Right kidney (tissue), 1 donor: ENCODE measurements at regions not wholly inside any gene's neighbourhood (a gene's known extent, or its start where the extent isn't known, plus 50 kb on each side); places are given as distances from the start of the nearest gene placed in this dataset.
"Not testable (repeated sequence)": the region's sequence is repeated elsewhere in the genome, so short reads cannot be mapped to it uniquely, and the experiment has no call there.

ENCODE experiments used
- DNase-seq: peaks from one replicate; pipeline ENCODE4 v3.0.0-alpha.2; 2016

- DNase-seq, result no peak
These were observed 51.3 kb upstream of the LARGE1 start for GRCh38 chr22:33971561-33971961.

GRCh38 chr22:33975841-33976240 is 55.6 kb upstream of the LARGE1 start:
- no peak for DNase-seq

- DNase-seq, result no peak
These were observed 63.3 kb upstream of the LARGE1 start for GRCh38 chr22:33983558-33983957.

- no peak for DNase-seq
These were observed 63.9 kb upstream of the LARGE1 start for GRCh38 chr22:33984211-33984610.

- no peak for DNase-seq
These were observed 64.5 kb upstream of the LARGE1 start for GRCh38 chr22:33984656-33985285.

GRCh38 chr22:33985506-33985905 is 65.2 kb upstream of the LARGE1 start:
- DNase-seq, result no peak

GRCh38 chr22:33986167-33986771 is 66.0 kb upstream of the LARGE1 start:
- DNase-seq, result no peak

GRCh38 chr22:33986954-33987353 is 66.7 kb upstream of the LARGE1 start:
- no peak for DNase-seq

- not testable (repeated sequence) for DNase-seq
These were observed 69.0 kb upstream of the LARGE1 start for GRCh38 chr22:33989263-33989662.

- DNase-seq, result no peak
These were observed 71.3 kb upstream of the LARGE1 start for GRCh38 chr22:33991620-33992019.

- DNase-seq, result no peak
These were observed 76.5 kb upstream of the LARGE1 start for GRCh38 chr22:33996824-33997223.

GRCh38 chr22:34000879-34001526 is 80.7 kb upstream of the LARGE1 start:
- DNase-seq, result no peak

- DNase-seq, result no peak
These were observed 81.6 kb upstream of the LARGE1 start for GRCh38 chr22:34001701-34002466.

GRCh38 chr22:34004058-34004457 is 83.8 kb upstream of the LARGE1 start:
- DNase-seq, result no peak

GRCh38 chr22:34010259-34010658 is 90.0 kb upstream of the LARGE1 start:
- no peak for DNase-seq

GRCh38 chr22:34015642-34016041 is 95.4 kb upstream of the LARGE1 start:
- no peak for DNase-seq

- no peak for DNase-seq
These were observed 96.9 kb upstream of the LARGE1 start for GRCh38 chr22:34017205-34017604.

GRCh38 chr22:34019190-34019845 is 99.0 kb upstream of the LARGE1 start:
- no peak for DNase-seq

GRCh38 chr22:34035209-34035608 is 114.9 kb upstream of the LARGE1 start:
- DNase-seq, result no peak

GRCh38 chr22:34036931-34037330 is 116.7 kb upstream of the LARGE1 start:
- peak; percentile 5 for DNase-seq

- DNase-seq, result no peak
These were observed 118.7 kb upstream of the LARGE1 start for GRCh38 chr22:34038801-34039555.

GRCh38 chr22:34045311-34045710 is 125.0 kb upstream of the LARGE1 start:
- DNase-seq, result no peak
